ENCODE measurements at regions not wholly inside any gene's neighbourhood (a gene's known extent, or its start where the extent isn't known, plus 50 kb on each side); places are given as distances from the start of the nearest gene placed in this dataset.

DNA sequence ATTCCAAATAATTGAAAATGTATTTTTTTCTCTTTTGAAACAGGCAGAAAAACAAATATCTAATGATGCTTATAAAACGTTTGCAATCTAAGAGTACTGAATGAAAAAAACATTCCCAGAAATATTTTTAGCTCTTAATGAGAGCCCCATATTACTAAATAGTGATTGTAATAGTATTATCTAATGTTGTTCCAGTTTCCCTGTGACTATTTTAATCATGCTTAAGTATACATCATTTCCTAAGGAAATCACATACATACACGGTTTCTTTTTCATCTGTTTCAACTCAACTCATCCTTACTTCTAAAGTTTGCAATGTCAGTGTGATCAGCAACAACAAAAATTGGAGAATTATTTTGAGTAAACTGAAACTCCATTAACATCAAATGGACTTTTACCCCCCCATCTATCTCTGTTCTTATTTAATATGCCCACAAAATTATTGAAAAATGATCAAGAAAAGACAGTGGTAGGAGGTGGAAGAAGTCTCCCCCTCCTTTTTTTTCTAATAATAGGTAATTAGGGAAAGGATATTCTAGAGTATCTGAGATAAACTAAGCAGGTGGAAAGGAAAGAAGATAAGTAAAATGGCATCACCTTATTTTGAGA is 530.1 kb upstream of the ATP2B1 start:
- Histone ChIP-seq H3K4me1 (ENCODE audit: insufficient read depth, low read length) (no peaks in the 10 kb centered on the region), H2BK20ac (ENCODE audit: low read depth, low read length, poor library complexity, severe bottlenecking) (no peak overlapping the region), H3K4ac (ENCODE audit: low read depth, low read length) (no peak overlapping the region), H2AFZ (ENCODE audit: low read length) (no peak overlapping the region), H2BK5ac (ENCODE audit: insufficient read length, low read length) (no peak overlapping the region), H3K23ac (ENCODE audit: insufficient read length, low read depth, low read length) (no peak overlapping the region), H3K18ac (ENCODE audit: insufficient read length, low read depth, low read length) (no peak overlapping the region), H2BK15ac (ENCODE audit: low read depth, low read length) (no peak overlapping the region), H3K27ac (ENCODE audit: insufficient read length, low read depth, low read length) (no peak overlapping the region), H3K4me2 (ENCODE audit: insufficient read depth, insufficient read length, low read length) (no peak overlapping the region), H3K79me1 (ENCODE audit: insufficient read depth, low read depth, low read length, poor library complexity, severe bottlenecking) (no peaks in the 10 kb centered on the region), H4K20me1 (ENCODE audit: control insufficient read depth, insufficient read depth, insufficient read length) (no peaks in the 10 kb centered on the region), H2AK5ac (ENCODE audit: insufficient read length, low read length) (no peak overlapping the region), H3K79me2 (ENCODE audit: insufficient read depth, low read length) (no peaks in the 10 kb centered on the region), H3K27me3 (ENCODE audit: insufficient read depth, low read length) (no peaks in the 10 kb centered on the region), H3K9ac (ENCODE audit: extremely low read depth, insufficient read length, low read length) (no peak overlapping the region), H2BK12ac (ENCODE audit: insufficient read length, low read depth, low read length) (no peak overlapping the region), H3K14ac (ENCODE audit: insufficient read depth, low read length) (no peak overlapping the region), H4K5ac (ENCODE audit: insufficient read length, low read depth, low read length) (no peak overlapping the region), H4K91ac (ENCODE audit: insufficient read length, low read depth, low read length) (no peak overlapping the region), H3K23me2 (ENCODE audit: insufficient read length, low read depth, low read length, poor library complexity, severe bottlenecking) (no peaks in the 10 kb centered on the region), H3K9me3 (ENCODE audit: control insufficient read depth, low read depth, low read length) (no peaks in the 10 kb centered on the region), H3K56ac (ENCODE audit: insufficient read length, low read depth, low read length) (no peak overlapping the region), H3T11ph (ENCODE audit: low read length) (no peak overlapping the region), H4K8ac (replicated peaks; ENCODE audit: insufficient read length, low read depth, low read length) (no peak overlapping the region), H2BK120ac (ENCODE audit: low read depth, low read length, poor library complexity, severe bottlenecking) (no peak overlapping the region)
- Mint-ChIP-seq H3K9me3 (peaks cover 2 to 3% of the 10 kb centered on the region in 2 experiments; a peak in 2 of 5 replicates), H3K4me3 (no peak overlapping the region), H3K4me1 (peaks cover 0 to 3% of the 10 kb centered on the region in 2 experiments; a peak in 1 of 4 replicates), H3K27ac (no peak overlapping the region), H3K36me3 (ENCODE audit: insufficient read depth in 1 of 3, low read depth in 3 of 3) (peaks cover 0 to 2% (median 2%) of the 10 kb centered on the region in 3 experiments; a peak in 1 of 7 replicates), H3K27me3 (ENCODE audit: low read depth) (no peaks in the 10 kb centered on the region)
- TF ChIP-seq, protein P1, sequence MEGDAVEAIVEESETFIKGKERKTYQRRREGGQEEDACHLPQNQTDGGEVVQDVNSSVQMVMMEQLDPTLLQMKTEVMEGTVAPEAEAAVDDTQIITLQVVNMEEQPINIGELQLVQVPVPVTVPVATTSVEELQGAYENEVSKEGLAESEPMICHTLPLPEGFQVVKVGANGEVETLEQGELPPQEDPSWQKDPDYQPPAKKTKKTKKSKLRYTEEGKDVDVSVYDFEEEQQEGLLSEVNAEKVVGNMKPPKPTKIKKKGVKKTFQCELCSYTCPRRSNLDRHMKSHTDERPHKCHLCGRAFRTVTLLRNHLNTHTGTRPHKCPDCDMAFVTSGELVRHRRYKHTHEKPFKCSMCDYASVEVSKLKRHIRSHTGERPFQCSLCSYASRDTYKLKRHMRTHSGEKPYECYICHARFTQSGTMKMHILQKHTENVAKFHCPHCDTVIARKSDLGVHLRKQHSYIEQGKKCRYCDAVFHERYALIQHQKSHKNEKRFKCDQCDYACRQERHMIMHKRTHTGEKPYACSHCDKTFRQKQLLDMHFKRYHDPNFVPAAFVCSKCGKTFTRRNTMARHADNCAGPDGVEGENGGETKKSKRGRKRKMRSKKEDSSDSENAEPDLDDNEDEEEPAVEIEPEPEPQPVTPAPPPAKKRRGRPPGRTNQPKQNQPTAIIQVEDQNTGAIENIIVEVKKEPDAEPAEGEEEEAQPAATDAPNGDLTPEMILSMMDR (conservative IDR thresholded peaks at IDR 0.05): no peak
- DNase-seq: no peak
- no CpG with 5 or more reads among the region's 2 CpGs for WGBS (ENCODE audit: extremely low coverage, insufficient read length, low lambda C conversion rate)

Measured in H9 (cell line).